HCEC 1CT (cell line): ENCODE measurements at regions not wholly inside any gene's neighbourhood (a gene's known extent, or its start where the extent isn't known, plus 50 kb on each side); places are given as distances from the start of the nearest gene placed in this dataset.

Experiments
- DNase-seq: peaks from one replicate; pipeline ENCODE4 v3.0.0-alpha.2; 2017

DNA sequence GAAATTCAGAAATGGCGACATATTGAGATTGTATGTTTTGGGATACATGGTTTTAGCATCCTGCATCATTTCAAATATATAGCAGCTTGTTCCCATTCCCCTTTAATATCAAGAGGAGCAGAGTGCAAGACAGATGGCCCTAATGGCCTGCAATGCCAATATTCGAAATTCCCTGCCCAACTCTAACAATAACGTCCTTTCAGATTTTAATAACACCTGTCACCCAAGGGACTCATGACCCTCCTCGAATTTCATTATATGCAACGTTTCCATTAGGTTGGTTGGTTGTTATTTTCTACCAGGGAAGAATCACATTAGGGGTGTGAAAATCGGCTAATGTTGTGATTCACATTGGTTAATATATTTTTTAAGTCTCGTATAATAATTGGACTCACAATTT is 170.0 kb downstream of the TNFSF13B start:
- DNase-seq = no peak

- DNase-seq = no peak
Measured at GRCh38 chr13:108444448-108444847, 174.9 kb downstream of the TNFSF13B start.

DNA sequence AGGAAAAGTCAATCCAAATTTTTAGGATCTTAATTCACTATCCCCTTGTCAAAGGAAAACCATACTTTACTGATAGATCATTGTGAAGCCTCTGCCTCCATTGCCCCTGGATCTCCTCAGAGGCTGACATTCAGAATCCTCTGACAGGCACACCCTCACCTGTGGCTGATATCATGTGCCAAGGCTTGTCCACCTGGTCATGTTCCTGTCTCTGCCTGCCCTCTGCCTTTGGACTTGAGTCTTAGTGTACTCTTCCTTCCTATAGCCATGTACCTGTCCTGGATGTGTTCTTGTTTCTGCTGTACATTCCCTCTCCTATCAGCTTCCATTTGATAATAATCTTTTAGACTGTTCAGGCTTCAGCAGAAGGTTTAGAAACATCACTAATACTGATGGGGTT is 179.4 kb downstream of the TNFSF13B start:
- no peak for DNase-seq

DNA sequence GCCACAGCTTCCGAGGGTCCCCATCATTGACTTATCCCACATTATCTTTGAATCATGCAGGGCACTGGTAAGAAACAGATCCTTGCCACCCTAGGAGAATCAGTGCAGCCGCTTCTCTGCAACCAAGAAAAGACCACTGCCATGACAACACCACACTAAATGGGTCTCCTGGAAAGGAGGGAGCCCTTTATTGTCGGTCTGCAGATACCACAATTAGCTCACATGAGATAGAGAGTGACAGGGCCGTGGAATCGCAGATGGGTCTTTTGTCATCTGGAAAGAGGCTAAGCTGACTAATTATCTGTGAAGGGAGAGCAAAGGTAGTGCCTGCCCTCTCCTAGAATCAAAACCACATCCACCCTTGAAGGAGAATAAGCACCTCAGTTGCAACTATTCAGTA is 178.3 kb upstream of the MYO16 start:
- no peak for DNase-seq

- DNase-seq = no peak
Measured at GRCh38 chr13:108455320-108455719, 174.1 kb upstream of the MYO16 start.

DNA sequence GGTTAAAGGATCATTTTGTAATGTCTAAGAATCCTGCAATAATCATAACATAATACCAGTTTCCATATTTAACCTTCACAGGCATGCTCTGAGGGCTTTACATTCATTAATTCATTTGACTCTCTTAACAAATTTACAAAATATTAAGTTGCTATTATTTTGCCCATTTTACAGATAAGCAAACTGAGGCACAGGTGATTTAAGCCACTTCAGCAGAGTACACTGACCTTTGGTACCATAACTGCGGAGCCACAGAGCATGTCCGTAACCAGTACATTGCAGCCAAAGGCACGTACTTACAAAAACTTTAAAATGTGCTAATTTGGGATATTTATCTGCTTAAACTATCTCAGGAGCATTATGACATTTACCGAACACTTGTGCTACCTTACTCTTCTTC is 169.4 kb upstream of the MYO16 start:
- no peak for DNase-seq

GRCh38 chr13:108460746-108461145 is 168.7 kb upstream of the MYO16 start:
- no peak for DNase-seq

GRCh38 chr13:108463340-108463739 is 166.1 kb upstream of the MYO16 start:
- peak; percentile 98 for DNase-seq

- no peak for DNase-seq
Measured at GRCh38 chr13:108470921-108471320, 158.5 kb upstream of the MYO16 start.

DNA sequence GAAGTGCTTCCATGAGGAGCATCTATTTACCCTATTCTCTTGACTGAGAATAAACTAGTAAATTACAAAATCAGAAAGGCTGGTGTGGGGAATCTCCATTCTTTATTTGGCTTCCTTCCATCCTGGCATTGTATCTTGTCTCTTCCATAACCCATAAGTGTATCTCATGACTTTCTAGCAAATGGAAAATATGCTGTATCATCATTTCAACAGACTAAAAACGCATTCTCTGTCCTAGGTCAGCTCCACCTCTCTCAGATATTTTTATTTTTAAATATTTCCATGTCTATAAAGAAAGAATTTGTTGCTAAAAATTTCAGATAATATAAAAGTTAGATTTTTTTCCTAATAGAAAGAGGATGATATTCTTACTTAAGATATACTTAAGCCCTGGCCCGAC is 154.2 kb upstream of the MYO16 start:
- no peak for DNase-seq

GRCh38 chr13:108477376-108477775 is 152.0 kb upstream of the MYO16 start:
- no peak for DNase-seq

GRCh38 chr13:108478179-108478578 is 151.2 kb upstream of the MYO16 start:
- DNase-seq = no peak

GRCh38 chr13:108483981-108484380 is 145.4 kb upstream of the MYO16 start:
- no peak for DNase-seq

DNA sequence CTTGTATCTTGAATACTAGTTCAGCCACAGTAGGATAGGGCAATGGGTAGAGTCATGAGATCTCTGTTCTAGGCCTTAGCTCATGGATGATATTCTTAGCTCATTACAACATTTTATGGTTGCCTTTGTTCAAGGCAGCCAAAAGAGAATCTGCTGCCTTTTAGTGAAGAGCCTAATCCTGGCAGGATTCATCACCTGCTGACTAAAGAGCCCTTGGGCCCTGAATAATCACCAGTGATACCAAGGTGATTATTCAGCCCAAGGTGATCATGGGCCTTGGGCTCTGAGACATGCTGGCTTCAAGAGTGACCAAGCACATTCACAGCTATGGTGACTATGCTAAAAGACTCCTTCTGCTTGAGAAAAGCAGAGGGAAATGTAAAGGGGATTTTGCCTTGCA is 143.3 kb upstream of the MYO16 start:
- no peak for DNase-seq

GRCh38 chr13:108494991-108495645 is 134.3 kb upstream of the MYO16 start:
- no peak for DNase-seq

DNA sequence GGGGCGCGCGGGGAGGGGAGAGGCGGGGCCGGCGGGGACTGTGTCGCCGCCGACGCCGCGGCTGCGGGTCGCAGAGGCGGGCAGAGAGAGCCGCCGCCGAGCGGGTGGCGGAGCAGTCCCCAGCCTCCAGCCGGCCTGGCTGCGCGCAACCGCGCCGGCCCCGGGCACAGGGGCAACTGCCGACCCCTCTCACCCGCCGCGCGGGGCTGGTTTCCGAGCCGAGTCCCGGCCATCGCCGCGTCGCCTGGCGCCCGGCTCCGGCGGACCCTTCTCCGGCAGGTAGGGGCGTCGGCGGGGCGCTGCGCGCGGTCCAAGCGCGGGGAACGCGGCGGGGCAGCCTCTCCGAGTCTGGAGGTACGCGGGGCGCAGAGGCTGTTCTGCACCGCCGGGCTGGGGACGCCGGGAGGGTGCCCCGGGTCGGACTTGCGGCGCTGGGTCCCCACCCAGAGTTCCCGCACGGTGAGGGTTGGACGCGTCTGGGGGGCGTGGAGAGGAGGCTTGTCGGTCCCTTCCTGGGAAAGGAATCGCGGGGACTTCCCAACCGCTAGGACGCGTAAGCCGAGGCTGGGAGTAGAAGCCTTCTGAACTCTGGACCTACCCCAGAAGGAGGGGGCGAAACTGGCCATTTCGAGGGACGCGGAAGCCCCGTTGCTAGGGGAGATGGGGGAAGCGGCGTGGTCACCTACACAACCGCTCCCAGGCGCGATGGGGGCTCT is 133.6 kb upstream of the MYO16 start:
- DNase-seq = no peak

- DNase-seq = no peak
Measured at GRCh38 chr13:108496362-108497210, 132.8 kb upstream of the MYO16 start.

DNA sequence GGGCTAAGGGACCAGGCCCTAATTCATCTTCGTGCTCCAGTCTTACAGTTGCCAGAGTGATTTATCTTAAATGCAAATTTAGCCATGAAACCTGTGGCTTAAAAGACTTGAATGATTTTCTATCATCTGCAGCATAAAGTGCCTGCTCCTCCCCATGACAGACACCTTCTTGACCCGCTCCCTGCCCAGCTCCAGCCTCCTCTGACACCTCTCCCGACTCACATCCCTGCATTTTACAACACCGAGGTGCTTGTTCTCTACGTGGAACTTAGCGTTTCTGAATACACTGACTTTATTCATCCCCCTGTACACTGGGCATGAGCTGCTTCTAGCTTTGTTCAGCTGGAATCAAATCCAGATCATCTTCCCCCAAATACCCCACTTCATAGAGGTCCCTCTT is 128.7 kb upstream of the MYO16 start:
- no peak for DNase-seq

GRCh38 chr13:108508263-108508662 is 121.1 kb upstream of the MYO16 start:
- DNase-seq = peak; percentile 35

DNA sequence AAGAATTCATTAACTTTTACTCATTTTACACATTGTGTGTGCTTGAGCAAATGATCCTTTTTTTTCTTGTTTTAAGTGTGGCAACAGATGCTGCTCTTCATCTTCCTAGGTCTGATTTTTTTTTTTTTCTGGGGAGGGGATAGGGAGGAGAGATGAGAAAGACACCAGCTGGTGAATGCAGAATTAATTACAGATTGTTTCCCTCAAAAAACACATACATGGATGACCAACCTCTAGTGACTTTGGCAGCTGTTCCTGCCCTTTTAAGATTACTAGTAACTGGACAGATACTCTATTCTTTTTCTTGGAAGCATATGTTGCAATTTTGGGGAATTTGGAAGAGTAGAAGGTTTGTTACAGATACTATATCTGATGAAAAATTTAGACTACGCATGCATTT is 103.6 kb upstream of the MYO16 start:
- no peak for DNase-seq

DNA sequence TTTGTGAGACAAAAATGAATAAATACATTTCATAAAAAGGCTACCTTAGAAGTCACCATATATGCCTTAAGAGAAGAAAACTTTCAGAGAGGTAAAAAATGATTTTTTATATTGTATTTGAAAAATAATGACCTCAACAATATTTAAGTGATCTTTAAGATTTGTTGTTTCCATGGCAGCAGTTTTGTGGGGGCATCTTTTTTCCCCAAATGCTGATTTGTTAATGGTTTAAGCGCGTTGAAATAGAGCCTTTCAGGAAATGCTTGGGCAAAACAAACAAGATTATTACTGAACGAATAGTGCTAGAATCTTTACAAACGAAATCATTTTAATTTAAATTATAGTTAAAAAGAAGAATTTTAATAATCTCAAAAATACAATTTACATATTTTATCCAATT is 103.1 kb upstream of the MYO16 start:
- DNase-seq = no peak

- no peak for DNase-seq
Measured at GRCh38 chr13:108527844-108528243, 101.6 kb upstream of the MYO16 start.

DNA sequence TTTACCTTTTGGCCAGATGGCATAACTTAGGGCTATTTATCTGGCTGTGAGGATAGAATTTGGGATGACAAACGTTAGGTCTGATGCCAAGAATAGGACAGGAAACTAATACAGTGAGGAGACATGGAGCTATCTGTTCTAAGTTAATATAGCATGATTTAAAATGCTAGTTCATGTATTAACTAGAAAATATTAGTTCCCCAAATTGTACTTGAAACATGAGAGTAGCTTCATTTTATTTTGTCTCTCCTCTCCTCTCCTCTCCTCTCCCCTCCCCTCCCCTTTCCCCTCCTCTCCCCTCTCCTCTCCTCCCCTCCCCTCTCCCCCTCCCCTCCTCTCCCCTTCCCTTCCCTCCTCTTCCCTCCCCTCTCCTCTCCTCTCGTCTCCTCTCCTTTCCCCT is 101.1 kb upstream of the MYO16 start:
- DNase-seq = no peak

DNA sequence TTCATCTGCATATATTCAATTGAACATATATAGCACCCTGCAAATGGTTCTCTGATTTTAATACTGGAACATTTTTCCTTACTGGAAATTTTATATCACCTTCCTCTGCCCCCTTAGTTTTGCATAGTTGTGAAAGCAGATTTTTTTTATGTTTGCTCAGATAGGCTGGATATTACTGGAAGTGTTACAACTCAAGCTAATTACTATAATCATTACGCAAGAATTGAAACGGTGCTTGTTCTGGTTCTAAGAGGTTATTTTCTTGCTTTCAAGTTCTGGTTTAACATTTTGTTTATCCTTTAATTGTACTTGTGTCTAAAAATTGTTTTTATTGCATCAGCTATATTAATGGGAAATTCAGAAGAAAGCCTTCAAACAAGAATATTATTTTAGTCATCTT is 95.6 kb upstream of the MYO16 start:
- DNase-seq = no peak
